ENCODE measurements at regions not wholly inside any gene's neighbourhood (a gene's known extent, or its start where the extent isn't known, plus 50 kb on each side); places are given as distances from the start of the nearest gene placed in this dataset.

GRCh38 chr6:85348643-85349042 is 101.2 kb upstream of the NT5E start:
- TF ChIP-seq POLR2AphosphoS5 (IDR thresholded peaks at IDR 0.05; ENCODE audit: borderline replicate concordance, low read depth, low read length) (no peak), FOXP2 (optimal IDR thresholded peaks at IDR 0.05; ENCODE audit: control extremely low read depth, extremely low read length, insufficient read depth) (no peak), EZH2 (IDR thresholded peaks at IDR 0.05) (no peak)
